Epithelial cell of prostate (primary cell): ENCODE measurements at regions not wholly inside any gene's neighbourhood (a gene's known extent, or its start where the extent isn't known, plus 50 kb on each side); places are given as distances from the start of the nearest gene placed in this dataset.
"Not testable (repeated sequence)": the region's sequence is repeated elsewhere in the genome, so short reads cannot be mapped to it uniquely, and the experiment has no call there.

Experiments
- DNase-seq: peaks from one replicate; pipeline ENCODE4 v3.0.0-alpha.2; 2011; ENCODE audit warnings: low read depth, low spot score
- H3K27ac ChIP-seq: fragments of 450-650 bp; 2 replicates; pipeline ENCODE4 v1.5.1; 2017; ENCODE audit warnings: mild to moderate bottlenecking

DNA sequence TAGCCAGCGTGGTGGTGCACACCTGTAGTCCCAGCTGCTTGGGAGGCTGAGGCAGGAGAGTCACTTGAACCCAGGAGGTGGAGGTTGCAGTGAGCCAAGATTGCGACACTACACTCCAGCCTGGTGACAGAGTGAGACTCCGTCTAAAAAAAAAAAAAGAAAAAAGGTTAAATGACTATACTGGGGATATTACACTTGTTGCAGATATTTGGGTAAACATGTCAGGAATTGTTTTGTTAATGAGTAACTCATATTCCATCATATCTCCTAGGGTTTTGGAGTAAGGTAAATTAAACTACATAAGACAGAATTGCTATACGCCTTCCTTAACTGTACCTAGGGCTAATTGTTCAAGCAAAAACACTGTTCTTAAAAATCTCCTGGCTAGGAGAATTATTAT, 291.4 kb upstream of the IGFBP7 start:
- H3K27ac ChIP-seq = peak overlapping the region; percentile 12
- no peak for DNase-seq

DNA sequence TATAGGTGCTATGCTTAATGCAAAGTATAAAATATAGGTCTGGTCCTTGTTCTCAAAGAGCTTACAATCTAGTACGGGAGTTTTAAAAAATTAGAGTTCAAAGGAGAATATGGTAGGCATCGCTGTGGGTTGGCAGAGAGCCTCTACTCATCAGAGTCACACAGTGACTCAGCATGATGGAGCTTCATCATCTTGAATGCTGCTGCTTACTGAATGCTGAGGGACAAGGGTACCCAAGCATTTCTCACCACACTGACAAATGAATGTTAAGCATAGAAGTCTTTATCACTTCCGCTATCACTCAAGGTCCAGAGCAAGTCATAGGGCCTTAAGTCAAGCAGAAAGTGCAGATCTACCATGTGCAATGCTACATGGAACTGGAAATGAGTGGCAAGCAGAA, 268.6 kb upstream of the IGFBP7 start:
- H3K27ac ChIP-seq = no peak overlapping the region
- no peak for DNase-seq

DNA sequence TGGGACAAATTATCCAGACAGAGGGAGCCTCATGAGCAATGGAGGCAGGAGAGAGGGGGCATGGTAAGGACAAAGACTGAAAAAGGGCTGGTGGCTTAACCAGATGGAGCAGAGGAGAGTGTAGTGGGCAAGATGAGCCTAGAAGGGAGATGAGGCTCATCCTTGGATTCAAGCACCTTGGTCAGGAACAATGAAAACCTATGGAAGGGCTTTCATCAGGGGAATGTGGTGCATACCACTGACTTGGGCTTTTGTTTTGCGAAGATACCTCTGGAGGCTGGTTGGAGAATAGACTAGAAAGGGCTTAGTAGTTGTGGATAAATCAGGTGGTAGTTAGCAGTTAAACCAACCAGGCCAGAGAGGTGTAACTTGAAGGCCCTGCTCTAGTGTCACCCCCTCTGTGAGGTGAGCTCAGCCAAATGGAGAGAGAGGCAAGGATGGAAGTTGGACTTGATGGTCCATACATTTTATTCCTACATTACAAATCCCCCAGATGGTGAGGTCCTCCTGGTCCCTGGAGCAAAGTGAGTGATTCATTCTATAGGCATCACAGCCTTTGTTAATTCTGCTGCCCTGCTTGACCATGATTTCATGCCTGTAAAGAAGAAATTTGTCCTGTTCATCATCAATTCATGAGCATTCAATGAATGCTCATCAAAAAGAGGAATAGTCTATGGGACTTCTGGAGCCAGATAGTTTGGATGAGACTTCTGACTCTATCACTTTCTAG, 264.8 kb upstream of the IGFBP7 start:
- H3K27ac ChIP-seq = no peak overlapping the region
- no peak for DNase-seq

DNA sequence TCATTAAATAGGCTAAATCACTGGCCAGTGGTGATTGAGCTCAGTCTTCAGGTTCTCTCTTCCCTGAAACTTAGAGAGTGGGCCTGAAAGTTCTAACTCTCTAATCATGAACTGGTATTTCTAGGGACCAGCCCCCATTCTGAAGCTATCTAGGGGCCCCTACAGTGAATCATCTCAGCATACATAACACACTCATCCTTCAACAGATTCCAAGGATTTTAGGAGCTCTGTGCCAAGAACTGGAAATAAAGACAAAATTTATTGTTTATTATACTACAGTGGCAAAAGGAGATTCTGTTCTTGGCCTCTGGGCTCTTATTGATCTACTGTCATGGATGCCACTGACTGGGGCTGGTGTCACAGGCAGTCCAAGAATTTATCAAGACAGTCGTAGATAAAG, 263.8 kb upstream of the IGFBP7 start:
- no peak for DNase-seq
- H3K27ac ChIP-seq = no peak overlapping the region

DNA sequence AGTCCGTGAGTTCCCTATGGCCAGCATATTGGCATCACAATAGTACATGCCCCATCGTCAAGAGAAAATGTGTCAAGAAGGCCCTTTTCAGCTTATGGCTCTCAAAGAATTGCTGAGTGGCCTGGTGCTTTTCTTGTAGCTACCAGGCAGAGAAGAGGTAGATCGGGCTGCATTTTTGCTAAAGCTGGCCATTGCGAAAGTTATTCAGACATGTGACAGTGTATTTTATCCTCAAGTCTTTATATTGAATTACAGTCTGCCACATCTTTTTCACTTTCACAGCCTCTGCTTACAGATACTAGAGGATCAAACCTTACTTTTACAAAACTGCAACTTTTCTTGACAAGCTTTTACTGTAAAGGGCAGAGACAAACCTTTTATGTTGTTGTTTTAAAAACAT, 261.5 kb upstream of the IGFBP7 start:
- H3K27ac ChIP-seq = no peak overlapping the region
- DNase-seq = no peak

DNA sequence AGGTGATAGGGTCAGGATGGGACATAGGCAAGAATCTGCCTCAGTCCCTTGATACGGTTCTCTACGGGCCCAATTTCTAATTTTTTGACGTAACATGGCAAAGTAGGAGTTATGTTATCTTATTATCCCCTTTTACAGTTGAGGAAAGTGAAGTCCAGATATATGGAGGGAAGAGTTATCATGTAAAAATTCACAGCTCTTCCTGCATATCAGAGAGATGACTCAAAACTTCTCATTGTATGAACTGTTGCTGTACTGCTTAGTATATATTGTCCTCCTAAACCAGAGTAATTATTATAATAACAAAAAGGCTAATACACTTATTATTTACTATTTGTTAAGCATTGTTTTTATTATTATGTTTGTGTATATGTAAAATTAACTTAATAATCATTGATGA, 260.5 kb upstream of the IGFBP7 start:
- no peak overlapping the region for H3K27ac ChIP-seq
- DNase-seq = no peak

DNA sequence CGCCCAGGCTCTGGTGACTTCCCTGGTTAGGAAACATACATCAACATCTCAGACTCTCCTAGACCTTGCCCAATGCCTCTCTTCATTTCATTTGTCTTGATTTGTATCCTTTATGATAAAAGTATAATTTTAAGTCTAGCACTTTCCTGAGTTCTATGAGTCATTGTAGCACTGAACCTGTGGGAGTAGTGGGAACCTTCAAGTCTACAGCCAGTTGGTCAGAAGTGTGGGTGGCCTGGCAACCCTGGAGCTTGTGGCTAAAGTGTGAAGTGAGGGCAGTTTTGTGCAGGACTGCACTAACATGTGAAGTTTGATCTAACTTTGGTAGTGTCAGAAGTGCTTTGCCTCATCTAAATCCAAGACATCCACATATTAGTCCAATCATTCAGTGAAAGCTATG, 259.3 kb upstream of the IGFBP7 start:
- DNase-seq = no peak
- no peak overlapping the region for H3K27ac ChIP-seq

DNA sequence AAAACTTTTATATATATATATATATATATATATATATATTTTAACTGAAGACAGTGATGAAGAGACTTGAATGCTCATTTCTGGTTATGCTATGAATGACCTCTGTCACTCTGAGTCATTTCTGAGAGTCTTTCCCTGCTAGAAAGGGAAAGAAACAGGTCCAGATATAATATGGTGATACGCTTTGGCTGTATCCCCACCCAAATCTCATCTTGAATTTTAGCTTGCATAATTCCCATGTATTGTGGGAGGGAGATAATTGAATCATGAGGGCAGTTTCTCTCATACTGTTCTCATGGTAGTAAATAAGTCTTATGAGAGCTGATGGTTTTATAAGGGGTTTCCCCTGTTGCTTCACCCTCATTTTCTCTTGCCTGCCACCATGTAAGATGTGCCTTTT, 254.1 kb upstream of the IGFBP7 start:
- no peak overlapping the region for H3K27ac ChIP-seq
- no peak for DNase-seq

DNA sequence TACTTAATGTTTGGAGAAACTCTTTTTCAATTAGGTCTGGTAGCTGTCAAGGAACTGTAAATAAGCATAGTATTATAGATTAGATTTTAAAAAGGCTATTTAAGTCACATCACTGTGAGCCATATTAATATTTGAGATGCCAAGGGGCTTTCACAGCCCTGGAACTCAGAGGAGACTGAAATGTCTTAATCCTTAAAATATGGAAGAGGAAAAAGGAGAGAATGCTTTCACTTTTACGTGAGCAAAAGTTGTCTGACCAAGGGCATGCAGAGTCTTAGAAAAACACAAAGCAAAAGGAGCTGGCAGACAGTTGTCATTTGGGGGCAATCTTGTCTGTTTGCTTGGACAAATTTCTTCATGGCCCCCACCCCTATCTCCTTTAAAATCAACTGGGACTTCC, 253.2 kb upstream of the IGFBP7 start:
- H3K27ac ChIP-seq = no peak overlapping the region

DNA sequence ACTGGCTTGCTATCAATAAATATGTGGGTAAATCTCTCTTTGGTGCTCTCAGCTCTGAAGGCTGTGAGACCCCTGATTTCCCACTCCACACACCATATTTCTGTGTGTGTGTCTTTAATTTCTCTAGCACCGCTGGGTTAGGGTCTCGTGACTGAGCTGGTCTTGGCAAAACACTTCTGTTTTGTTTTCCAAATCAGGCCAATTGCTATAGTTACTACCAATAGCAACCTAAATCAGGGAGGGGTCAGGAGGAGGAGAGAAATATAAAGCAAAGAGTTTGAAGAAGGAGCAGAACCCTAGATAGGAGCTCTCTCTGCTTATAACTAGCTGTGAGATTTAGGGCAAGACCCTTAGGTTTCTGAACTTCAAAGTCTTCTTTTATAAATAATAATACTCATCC, 250.5 kb upstream of the IGFBP7 start:
- no peak for DNase-seq
- no peak overlapping the region for H3K27ac ChIP-seq

More for the DNA sequence above, 253.2 kb upstream of the IGFBP7 start:
- no peak for DNase-seq

DNA sequence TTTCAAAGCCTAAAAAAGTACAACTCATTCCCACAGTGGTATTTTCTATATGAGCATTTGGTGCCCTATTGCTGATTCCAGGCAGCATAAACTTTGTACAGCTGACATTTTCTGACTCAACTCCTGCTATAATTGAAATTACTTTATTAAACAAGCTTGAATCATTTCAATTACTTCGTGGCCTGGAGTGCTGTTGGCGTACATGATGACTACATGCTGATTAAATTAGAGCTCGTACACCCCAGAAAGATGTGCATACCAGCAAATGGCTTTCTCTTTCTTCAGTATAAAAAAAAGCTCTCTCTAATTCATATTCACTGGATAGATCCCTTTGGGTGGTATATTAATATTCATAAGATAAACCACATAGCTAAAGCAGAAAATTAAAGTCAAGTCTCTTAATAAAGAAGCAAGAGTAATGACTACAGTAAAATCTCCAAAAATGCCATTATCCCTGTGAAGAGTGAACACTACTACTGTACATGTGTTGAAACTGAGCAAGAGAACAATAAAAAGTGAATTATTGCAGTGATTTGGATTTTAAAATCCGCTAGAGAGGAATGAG, 245.0 kb upstream of the IGFBP7 start:
- DNase-seq = no peak
- H3K27ac ChIP-seq = no peak overlapping the region

DNA sequence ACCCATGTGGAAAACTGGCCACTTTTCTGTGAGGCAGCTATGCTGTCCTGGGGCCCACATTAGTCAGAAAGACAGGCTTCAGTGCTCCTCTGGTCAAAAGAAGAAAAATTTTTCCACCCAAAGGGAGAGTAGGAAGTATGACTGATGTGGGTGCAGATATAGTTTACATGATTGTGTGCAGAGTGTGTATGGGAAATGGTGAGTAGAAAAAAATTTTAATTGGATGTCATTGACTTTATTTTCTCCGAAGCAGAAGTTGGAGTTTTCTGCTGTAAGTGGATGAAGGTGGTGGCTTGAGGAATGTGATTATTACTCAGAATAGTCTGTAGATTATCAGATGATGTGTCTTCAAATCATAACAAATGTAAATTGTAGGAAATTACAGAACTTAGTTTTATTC, 241.5 kb upstream of the IGFBP7 start:
- H3K27ac ChIP-seq = no peak overlapping the region
- DNase-seq = no peak

DNA sequence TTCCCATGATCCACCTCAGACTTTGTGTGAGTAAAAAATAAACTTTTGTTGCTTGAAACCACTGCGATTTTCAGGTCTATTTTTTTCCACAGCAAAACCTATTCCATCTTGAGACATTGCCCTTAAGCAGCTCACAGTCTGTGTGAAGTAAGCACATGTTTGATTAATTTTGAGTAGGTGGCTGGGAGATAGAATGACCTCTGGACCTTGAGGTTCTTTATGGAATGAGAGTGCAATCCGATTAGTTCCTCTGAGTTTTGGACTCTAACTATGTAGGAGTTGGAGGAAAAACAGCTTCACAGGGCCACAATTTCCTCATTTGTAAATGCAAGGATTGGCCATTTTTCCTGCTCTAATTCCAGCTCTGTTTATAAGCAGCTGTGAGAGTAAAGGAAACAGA, 234.1 kb upstream of the IGFBP7 start:
- no peak overlapping the region for H3K27ac ChIP-seq
- no peak for DNase-seq

DNA sequence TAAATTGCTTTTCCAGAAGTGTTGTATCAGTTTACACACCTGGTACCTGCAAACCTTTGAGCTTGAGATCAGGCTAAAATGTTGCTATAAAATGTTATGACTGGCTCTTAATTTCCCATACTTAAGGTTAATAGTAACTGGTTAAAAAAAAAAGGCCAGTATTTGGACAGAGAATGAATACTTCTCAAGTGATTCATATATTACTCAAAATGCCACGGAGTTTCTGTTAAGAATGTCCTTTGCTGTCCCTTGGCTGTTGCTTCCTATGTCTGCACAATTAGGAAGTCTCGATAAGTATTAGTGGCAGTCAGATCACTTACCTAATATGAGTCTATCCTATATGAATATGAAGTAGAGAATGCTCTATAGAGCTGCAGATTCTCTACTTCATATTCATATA, 232.2 kb upstream of the IGFBP7 start:
- DNase-seq = no peak
- no peak overlapping the region for H3K27ac ChIP-seq

DNA sequence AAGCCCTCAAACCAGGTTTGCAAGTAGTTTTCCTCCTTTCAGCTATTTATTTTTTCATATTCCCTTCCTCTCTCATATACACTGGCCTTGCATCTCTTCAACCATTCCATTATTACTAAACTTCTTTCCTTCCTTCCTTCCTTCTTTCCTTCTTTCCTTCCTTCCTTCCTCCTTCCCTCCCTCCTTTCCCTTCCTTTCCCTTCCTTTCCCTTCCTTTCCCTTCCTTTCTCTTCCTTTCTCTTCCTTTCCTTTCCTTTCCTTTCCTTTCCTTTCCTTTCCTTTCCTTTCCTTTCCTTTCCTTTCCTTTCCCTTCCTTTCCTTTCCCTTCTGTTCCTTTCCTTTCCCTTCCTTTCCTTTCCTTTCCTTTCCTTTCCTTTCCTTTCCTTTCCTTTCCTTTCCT, 228.7 kb upstream of the IGFBP7 start:
- not testable (repeated sequence) for DNase-seq, H3K27ac ChIP-seq

DNA sequence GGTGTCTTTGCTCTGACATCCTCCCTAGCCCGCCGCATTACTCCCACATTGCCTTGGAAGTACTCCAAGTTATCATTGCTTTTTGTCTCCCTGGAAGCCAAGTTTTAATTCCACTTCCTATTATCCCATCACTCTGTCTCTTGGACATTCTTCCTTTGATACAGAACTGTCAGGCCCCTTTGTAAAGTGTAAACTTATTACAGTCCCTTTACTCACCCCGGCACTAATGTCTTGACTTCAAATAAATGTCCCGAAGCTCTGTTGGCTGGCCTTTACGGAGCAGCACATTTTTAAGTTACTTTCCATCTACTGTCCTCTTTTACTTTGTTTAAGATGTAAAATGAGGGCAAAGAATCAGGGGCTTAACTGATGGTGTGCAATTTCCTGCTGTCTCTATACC, 223.5 kb upstream of the IGFBP7 start:
- H3K27ac ChIP-seq = no peak overlapping the region
- DNase-seq = no peak

DNA sequence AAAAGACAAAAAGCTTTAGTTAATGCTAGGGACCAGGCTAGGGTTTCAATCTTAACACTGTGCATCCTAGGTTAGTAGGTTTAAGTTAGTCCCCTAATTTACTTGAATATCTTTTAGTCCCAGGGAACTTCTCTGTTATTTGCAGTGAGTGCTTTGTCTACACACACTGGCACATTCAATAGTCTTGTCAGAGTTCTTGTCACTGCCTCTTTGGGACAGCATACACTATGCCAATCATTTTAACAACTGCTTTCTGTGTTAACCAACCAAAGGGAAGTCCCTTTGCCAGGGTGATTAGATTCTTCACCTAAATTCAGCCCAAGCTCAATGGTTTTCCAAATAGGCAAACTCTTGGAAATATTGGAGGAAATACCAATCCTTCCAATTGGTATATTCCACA, 221.8 kb upstream of the IGFBP7 start:
- DNase-seq = no peak
- no peak overlapping the region for H3K27ac ChIP-seq

DNA sequence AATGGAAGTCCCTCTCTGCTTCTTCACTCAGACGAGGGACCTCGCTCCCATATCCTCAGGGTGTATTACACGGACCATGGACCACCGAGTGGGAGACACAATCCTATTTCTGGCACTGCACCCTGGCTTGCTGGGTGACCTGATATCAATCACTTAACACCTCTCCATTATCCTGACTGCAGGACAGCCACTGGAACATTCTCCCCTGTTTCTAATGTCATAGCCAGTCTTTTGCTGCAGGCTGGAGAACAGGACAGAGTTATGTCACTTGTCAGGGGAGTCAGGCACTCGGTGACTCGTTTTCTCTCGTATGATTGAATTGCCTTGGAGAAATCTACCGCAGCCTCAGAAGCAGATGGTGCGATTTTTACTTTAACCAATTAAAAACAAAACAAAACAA, 219.1 kb upstream of the IGFBP7 start:
- no peak overlapping the region for H3K27ac ChIP-seq
- DNase-seq = no peak

DNA sequence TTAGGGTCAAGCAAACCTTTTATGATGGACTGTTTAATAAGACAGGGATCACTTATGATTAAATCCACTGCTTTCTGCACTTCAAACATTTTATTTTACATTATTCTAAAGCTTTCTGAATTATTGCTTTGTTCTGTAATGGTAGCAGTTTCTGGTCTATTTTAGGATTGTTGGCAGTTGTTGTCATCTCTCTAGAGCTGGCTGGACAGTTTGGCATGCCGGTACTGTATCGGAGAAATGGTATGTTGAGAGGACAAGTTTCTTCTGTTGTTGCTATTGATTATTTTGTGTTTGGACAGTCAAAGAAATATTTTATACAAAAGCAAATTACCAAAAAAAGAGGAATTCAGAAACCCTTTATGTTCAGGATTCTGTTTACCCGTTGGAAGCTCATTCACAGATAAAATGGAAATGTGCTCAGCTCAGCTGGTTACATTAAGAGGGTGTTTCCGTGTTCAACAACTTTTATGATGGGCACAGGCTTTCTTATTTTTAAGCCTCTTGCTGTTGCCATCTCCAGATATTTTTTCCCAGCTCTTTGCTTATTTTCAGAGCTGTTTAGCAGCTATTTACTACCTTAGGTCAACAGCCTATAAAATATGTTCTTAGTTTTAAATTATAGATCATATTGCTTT, 214.6 kb upstream of the IGFBP7 start:
- DNase-seq = no peak
- H3K27ac ChIP-seq = no peak overlapping the region

DNA sequence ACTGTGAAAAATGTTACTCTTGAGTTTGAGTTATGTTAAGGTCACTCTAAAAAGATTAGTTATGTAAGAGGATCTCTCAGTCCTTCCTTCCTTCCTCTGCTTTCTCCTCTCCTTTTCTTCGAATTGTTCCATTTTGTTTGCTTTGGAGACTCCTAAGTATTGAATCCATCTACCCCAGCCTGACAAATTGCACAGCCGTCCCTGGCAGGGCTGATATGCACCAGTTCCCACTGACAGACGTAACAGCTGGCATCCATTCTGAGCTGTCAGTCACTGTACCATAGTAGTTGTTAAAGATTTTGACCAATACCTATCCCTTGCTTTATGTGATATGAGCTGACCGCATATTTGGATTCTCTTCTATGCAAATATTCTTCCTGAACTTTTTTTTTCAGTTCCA, 210.7 kb upstream of the IGFBP7 start:
- H3K27ac ChIP-seq = no peak overlapping the region
- DNase-seq = no peak

DNA sequence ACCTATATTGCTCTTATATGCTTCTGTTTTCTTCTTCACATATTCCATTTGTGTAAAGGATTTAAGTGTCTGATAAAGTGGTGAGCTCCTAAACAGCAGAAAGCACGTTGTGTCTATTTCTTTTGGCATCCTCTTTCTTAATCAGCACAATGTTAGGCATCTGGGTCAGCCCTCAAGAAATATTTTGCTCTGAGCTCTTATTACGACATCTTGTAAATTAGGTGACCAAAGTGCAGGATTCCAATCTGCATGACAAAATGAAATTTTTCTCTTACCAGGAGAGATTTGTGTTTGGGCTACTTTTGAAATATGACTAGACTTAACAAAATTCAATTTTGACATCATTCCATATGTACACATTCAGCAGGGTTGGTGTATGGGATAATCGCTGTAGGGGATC, 210.0 kb upstream of the IGFBP7 start:
- no peak overlapping the region for H3K27ac ChIP-seq
- no peak for DNase-seq

DNA sequence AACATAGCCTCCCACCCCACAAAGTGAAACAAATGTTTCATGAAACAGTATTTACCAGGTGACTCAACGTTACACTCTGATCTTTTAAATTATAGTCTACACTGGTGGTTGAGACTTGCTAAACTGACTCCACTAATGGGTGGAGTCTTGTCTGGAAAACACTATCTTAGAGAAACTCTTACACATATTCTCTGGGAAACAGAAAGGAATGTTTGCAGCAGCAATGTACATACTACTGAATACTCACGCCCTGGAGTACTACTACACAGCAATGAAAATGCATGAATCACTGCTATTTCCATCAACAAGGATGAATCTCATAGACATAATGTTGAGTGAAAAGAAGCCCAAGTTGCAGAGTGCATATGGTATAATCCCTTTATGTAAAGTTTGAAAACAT, 208.5 kb upstream of the IGFBP7 start:
- peak; percentile 45 for DNase-seq
- no peak overlapping the region for H3K27ac ChIP-seq
